ENCODE measurements at regions not wholly inside any gene's neighbourhood (a gene's known extent, or its start where the extent isn't known, plus 50 kb on each side); places are given as distances from the start of the nearest gene placed in this dataset.

DNA sequence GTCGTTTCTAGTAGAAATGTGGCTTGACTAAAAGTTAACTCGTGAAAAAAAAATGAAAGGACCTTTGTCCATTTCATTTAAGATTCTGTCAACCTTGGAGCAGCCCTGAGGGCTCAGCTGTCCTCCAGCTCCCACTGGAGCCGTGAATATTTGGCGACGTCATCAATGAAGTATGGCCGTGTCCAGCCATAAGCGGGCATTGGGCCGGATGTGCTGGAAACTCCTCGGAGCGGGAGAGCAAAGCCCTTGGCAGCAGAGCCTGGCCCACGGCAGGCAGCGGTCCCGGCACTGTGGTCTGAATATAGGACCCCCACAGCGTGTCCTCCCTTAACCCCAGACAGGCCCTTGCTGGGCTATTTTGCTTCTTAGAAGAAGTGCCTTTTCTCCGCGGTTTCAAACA, 50.0 kb downstream of the JAKMIP3 start:
- ChIA-PET POLR2A (no interaction called here), CTCF (no interaction called here)
- Histone ChIP-seq H3K27me3 (ENCODE audit: control insufficient read depth, insufficient read depth, low read length) (no peaks in the 10 kb centered on the region), H3K36me3 (ENCODE audit: control insufficient read depth, insufficient read depth, low read length) (no peaks in the 10 kb centered on the region), H3K4me3 (ENCODE audit: low read depth, low read length) (no peak overlapping the region)
- TF ChIP-seq CTCF (IDR thresholded peaks at IDR 0.05; ENCODE audit: insufficient read depth, low read depth, low read length) = no peak
- DNase-seq (ENCODE audit: low read depth) = no peak

DNA sequence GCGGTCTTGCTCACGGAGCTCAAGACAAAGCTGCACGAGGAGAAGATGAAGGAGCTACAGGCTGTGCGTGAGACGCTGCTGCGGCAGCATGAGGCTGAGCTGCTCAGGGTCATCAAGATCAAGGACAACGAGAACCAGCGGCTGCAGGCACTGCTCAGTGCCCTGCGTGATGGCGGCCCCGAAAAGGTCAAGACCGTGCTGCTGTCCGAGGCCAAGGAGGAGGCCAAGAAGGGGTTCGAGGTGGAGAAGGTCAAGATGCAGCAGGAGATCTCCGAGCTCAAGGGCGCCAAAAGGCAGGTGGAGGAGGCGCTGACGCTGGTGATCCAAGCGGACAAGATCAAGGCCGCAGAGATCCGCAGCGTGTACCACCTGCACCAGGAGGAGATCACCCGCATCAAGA, 51.4 kb downstream of the JAKMIP3 start:
- TF ChIP-seq CTCF (IDR thresholded peaks at IDR 0.05; ENCODE audit: insufficient read depth, low read depth, low read length) = no peak
- H3K36me3 ChIP-seq (ENCODE audit: control insufficient read depth, insufficient read depth, low read length) = no peaks in the 10 kb centered on the region
- H3K27me3 ChIP-seq (ENCODE audit: control insufficient read depth, insufficient read depth, low read length) = no peaks in the 10 kb centered on the region
- no peak for DNase-seq (ENCODE audit: low read depth)
- no peak overlapping the region for H3K4me3 ChIP-seq (ENCODE audit: low read depth, low read length)
- CTCF ChIA-PET = no interaction called here
- POLR2A ChIA-PET = no interaction called here

DNA sequence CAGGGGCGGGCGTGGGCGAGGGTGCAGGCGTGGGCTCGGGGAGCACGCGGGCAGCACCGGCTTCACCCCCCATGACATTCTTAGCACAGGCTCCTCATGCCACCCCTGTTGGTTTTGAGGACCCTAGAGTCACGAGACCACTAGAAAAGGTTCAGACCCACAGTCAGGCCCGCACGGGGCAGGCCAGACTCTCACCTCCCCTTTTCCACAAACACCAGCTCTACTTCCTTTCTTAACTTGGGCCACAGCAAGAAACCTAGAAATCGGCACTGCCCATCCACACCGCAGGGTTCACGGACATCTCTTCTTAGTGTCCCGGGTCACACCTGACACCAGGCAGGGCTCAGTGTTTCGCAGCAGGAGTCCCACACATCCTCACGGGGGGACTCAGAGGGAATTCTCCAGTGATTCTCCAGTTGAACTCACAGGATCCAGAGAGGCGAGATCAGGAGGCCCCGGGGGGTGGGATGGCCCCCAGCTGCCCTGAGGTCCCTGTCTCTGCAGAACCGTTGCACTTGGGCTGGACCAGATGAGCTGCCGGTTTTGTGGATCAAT, 52.0 kb downstream of the JAKMIP3 start:
- H3K4me3 ChIP-seq (ENCODE audit: low read depth, low read length) = no peak overlapping the region
- DNase-seq (ENCODE audit: low read depth) = no peak
- POLR2A ChIA-PET = no interaction called here
- CTCF ChIA-PET = interaction anchor here (0.7 kb wide), 1 partner anchor 25 kb away, joined by 3 read pairs; no protein-coding TSS in a partner anchor
- no peaks in the 10 kb centered on the region for H3K27me3 ChIP-seq (ENCODE audit: control insufficient read depth, insufficient read depth, low read length)
- no peaks in the 10 kb centered on the region for H3K36me3 ChIP-seq (ENCODE audit: control insufficient read depth, insufficient read depth, low read length)
- no peak for TF ChIP-seq CTCF (IDR thresholded peaks at IDR 0.05; ENCODE audit: insufficient read depth, low read depth, low read length)

DNA sequence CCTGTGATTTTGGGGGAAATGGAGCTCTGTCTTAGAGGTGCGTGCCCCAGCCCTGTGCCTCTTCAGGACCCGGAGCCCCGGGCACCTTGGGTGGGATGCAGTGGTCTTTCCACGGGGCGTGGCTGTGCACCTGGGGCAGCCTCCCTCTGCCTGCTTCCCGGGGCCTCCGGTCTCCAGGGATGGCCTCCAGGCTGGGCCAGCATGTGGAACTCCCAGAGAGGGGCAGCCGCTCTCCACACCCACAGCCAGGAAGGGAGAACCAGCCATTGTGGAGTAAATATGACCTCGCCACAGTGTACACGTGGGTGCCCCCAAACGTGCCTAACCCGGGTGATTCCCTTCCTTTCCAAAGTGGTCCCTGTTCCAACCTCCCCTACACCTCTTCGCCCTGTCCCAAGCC, 52.6 kb downstream of the JAKMIP3 start:
- ChIA-PET POLR2A (no interaction called here), CTCF (interaction anchor here (0.7 to 0.8 kb wide), 3 partner anchors 24 to 28 kb away, joined by 3 read pairs; no protein-coding TSS in a partner anchor)
- DNase-seq (ENCODE audit: low read depth) = no peak
- H3K4me3 ChIP-seq (ENCODE audit: low read depth, low read length) = no peak overlapping the region
- no peak for TF ChIP-seq CTCF (IDR thresholded peaks at IDR 0.05; ENCODE audit: insufficient read depth, low read depth, low read length)
- H3K27me3 ChIP-seq (ENCODE audit: control insufficient read depth, insufficient read depth, low read length) = no peaks in the 10 kb centered on the region
- H3K36me3 ChIP-seq (ENCODE audit: control insufficient read depth, insufficient read depth, low read length) = no peaks in the 10 kb centered on the region

DNA sequence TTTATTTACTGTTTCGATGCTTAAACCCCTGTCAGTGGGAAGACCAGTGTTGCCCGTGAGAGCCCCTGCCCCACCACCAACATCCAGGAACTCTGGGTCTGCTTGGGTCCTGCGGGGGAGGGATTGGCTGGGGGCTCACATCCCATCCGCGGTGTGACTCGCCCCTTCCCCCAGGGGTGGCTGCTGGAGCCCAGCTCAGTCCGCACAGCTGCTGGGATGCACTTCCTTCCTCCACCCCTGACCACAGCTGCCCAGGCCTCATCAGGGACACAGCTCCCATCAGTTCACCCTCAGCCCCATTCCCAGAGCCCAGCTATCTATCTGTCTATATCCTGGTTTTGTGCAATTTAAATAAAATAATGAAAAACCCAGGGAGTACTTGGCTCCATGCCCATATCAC, 54.5 kb downstream of the JAKMIP3 start:
- ChIA-PET POLR2A (no interaction called here), CTCF (interaction anchor here (0.9 kb wide), 1 partner anchor 22 kb away, joined by 3 read pairs; no protein-coding TSS in a partner anchor)
- H3K4me3 ChIP-seq (ENCODE audit: low read depth, low read length) = no peak overlapping the region
- H3K36me3 ChIP-seq (ENCODE audit: control insufficient read depth, insufficient read depth, low read length) = no peaks in the 10 kb centered on the region
- DNase-seq (ENCODE audit: low read depth) = no peak
- no peak for TF ChIP-seq CTCF (IDR thresholded peaks at IDR 0.05; ENCODE audit: insufficient read depth, low read depth, low read length)
- H3K27me3 ChIP-seq (ENCODE audit: control insufficient read depth, insufficient read depth, low read length) = no peaks in the 10 kb centered on the region
